ENCODE measurements at regions not wholly inside any gene's neighbourhood (a gene's known extent, or its start where the extent isn't known, plus 50 kb on each side); places are given as distances from the start of the nearest gene placed in this dataset.

- DNase-seq (ENCODE audit: insufficient read length, low spot score) (no peak), FAIRE-seq (no peak)
- no peak for TF ChIP-seq POLR2A (IDR thresholded peaks at IDR 0.05; ENCODE audit: low read depth, low read length)
Observed at GRCh38 chr16:55042556-55043432, 112.1 kb downstream of the IRX5 start.

DNA sequence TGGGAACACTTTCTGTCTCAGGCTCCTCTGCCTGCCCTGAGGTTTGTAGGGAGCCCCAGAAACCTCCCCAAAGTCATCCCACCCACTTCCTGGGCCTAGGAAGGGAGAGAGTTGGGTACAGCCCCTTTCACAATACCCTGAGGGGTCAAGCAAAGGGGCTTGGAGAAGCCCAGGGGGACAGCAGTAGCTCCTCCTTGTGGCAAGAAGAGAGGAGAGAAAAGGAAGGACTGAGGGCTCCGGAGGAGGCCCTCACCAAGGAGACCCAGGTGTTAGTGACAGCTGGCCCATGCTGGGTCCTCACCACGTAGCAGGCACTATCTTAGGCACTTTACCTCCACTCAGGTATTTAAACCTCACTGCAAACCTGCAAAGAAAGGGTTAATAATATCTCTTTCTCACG is 112.8 kb downstream of the IRX5 start:
- DNase-seq (ENCODE audit: insufficient read length, low spot score) (no peak), FAIRE-seq (no peak)
- TF ChIP-seq POLR2A (IDR thresholded peaks at IDR 0.05; ENCODE audit: low read depth, low read length), result no peak

DNA sequence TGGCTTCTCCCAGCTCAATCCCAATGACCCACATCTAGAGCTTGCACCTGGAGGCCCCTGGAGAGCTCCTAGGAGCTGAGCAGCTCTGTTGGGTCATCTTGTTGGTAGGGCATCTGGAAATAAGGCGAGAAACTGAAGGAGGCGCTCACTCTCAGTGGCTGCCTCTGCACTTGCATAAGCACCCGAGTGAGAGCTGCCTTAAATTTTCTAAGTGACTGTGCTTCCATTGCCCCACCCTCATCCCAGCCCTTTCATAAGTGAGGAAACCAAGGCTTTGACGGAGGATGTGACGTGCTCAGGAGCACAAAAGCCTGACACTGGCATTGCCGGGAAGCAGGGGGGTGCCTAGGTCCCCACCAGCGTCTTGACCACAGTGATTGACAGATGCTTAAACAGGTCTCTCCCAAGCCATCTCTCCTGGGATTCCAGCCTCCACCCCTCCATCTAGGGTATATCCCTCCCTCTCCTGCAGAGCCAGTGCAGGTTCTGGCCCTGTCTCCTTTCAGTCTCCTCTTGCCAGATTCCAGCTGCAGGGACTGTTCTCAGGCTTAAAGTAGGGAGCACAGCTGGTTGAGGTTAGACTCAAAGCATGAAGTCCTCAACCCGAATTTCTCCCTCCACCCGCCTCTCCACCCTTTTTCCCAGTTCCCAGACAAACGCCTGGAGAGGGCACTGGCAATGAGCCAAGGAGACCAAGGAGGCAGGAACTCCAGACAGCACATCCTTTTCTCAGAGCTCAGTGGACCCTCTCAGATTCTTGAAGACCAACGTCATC is 113.7 kb downstream of the IRX5 start:
- FAIRE-seq (no peak), DNase-seq (ENCODE audit: insufficient read length, low spot score) (no peak)
- no peak for TF ChIP-seq POLR2A (IDR thresholded peaks at IDR 0.05; ENCODE audit: low read depth, low read length)

DNA sequence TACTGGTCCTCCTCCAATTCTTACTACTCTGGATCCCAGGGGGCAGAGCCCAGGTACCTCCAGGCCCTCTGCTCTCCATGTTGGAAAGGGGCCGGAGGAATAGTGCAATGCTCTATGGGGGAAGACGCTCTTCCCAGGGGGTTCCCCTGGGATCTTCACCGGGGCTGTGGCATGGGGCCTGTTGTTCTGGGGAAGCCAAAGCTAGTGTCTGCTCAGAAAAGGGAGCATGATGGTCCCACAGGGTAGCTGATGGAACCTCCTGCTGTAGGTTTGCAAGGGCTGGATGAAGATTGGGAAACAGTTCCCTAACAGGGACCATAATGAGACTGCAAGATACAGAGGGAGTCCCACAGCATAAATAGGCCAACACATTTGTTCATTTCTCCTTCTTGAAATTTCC is 114.7 kb downstream of the IRX5 start:
- no peak for TF ChIP-seq POLR2A (IDR thresholded peaks at IDR 0.05; ENCODE audit: low read depth, low read length)
- FAIRE-seq, result no peak
- DNase-seq (ENCODE audit: insufficient read length, low spot score), result no peak

DNA sequence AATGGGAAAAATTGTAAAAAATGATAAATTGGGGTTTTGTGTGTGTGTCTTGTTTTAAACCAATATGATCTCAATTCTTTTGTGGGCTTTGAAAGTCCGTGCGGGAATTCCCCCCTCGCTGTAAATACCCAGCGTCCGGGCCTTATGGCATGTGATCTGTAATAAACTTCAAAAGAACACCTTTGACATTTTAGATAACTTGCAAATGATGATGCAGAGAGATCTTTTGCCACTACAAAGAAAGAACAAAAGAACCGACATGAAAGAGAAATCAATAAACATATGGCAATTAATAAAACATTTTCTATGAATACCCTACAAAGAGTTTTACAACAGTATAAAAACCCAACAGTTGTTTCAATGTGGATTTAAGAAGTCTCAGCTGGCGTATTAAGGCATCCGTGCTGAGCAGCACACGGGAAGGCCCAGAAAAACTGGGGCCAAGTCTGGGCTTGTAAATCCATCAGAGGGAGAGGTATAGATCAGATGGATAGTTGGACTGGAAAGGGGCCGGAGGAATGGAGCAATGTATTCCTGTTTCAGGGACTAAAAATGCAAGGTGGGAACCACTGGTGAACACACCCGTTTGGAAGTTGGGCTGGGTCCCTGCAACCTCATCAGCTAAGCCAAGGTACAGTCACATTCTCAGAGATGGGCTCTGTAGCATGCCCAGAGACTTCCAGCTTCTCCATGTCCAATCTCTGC is 115.2 kb downstream of the IRX5 start:
- FAIRE-seq (no peak), DNase-seq (ENCODE audit: insufficient read length, low spot score) (no peak)
- TF ChIP-seq POLR2A (IDR thresholded peaks at IDR 0.05; ENCODE audit: low read depth, low read length), result no peak

DNA sequence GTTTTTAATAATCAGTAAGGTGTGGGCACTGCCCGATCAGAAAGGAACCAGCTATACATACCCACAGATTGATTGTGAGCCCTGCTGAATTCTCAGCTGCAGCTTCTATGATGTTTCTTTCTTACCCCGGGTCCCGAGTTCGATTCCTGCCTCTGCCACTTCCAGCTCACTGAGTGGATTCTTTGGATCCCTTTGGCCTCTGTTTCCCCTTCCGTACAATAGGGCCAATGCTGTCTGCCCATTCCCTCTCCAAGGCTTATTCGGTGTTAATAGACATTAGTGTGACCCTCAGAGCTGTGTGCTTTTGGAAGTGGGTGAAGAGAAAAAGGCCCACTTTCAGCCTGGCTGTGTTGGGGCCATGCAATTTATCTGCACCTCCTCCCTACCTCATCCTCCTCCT is 115.8 kb downstream of the IRX5 start:
- no peak for DNase-seq (ENCODE audit: insufficient read length, low spot score)
- FAIRE-seq, result no peak
- no peak for TF ChIP-seq POLR2A (IDR thresholded peaks at IDR 0.05; ENCODE audit: low read depth, low read length)

GRCh38 chr16:55046916-55047315 is 116.3 kb downstream of the IRX5 start:
- TF ChIP-seq POLR2A (IDR thresholded peaks at IDR 0.05; ENCODE audit: low read depth, low read length), result no peak
- no peak for DNase-seq (ENCODE audit: insufficient read length, low spot score)
- no peak for FAIRE-seq

GRCh38 chr16:55047331-55047730 is 116.7 kb downstream of the IRX5 start:
- DNase-seq (ENCODE audit: insufficient read length, low spot score) (no peak), FAIRE-seq (no peak)
- no peak for TF ChIP-seq POLR2A (IDR thresholded peaks at IDR 0.05; ENCODE audit: low read depth, low read length)

- FAIRE-seq, result no peak
- DNase-seq (ENCODE audit: insufficient read length, low spot score), result no peak
- TF ChIP-seq POLR2A (IDR thresholded peaks at IDR 0.05; ENCODE audit: low read depth, low read length), result no peak
Observed at GRCh38 chr16:55047903-55048497, 117.3 kb downstream of the IRX5 start.

GRCh38 chr16:55048745-55049144 is 118.1 kb downstream of the IRX5 start:
- DNase-seq (ENCODE audit: insufficient read length, low spot score) (no peak), FAIRE-seq (no peak)
- TF ChIP-seq POLR2A (IDR thresholded peaks at IDR 0.05; ENCODE audit: low read depth, low read length), result no peak

DNA sequence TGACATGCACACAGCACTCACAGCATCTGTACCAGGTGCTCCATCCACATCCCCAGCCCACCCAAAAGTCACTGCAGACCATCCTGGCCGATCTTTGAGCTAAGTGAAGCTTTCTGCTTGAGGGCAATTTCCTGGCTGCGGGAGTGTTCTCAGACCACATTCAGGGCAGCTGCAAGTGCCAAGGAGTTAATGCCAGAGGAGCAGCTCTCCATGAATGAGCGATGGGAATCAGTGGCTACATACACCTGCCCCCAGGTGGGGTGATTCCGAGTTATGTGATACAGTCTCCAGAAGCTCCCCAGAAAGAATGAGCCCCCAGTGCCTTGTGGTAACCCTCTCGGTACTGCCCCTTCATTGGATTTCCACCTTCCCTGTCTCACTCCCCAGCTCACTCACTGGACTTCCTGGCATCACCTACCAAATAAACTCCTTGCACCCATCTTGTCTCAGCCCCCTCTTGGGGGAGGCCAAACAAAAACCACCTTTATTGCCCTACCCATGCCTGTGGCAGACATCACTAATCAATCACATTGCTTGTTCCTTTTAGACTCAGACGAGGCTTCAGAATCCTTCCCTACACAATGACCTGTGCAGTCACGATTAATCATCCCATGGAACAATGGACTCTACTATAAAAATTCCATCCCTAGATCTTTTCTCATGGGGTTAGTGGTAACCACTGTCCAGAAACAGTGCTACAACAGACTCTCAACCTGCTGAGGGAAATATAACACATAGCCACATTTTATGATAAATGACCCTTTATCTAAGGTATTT is 121.1 kb downstream of the IRX5 start:
- no peak for TF ChIP-seq POLR2A (IDR thresholded peaks at IDR 0.05; ENCODE audit: low read depth, low read length)
- DNase-seq (ENCODE audit: insufficient read length, low spot score), result no peak
- FAIRE-seq, result no peak

- no peak for DNase-seq (ENCODE audit: insufficient read length, low spot score)
- no peak for FAIRE-seq
- no peak for TF ChIP-seq POLR2A (IDR thresholded peaks at IDR 0.05; ENCODE audit: low read depth, low read length)
Observed at GRCh38 chr16:55052348-55052734, 121.7 kb downstream of the IRX5 start.

DNA sequence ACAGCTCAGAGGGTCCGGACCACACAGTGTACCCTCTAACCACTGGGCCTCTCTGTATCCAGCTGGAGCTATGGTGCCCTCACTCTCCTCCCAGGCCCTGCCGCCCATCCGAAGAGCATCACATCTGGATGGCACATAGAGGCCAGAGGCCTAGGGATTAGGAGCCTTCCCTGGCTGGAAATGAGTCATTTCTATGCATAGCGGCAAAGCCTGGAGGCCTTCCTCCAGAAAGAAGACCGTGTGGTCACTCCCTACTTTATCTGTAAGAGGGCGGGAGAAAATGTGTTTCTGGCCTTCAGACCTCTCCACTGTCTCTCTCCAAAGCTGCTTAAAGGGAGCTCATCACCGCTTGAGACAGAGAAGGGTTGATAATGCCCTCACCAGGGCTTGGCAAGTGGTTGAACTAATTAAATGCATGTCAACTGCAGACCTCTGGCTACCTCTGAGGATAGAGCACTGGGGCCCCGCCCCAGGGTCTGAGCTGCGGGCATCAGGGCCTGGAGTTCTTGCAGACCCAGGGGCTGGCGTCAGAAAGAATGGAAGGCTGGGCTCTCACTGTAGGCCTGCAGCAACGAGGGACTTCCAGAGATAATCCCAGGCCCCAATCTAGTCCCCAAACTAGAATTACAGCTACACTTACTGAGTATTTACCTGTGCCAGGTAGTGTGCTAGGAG is 122.2 kb downstream of the IRX5 start:
- DNase-seq (ENCODE audit: insufficient read length, low spot score), result no peak
- TF ChIP-seq POLR2A (IDR thresholded peaks at IDR 0.05; ENCODE audit: low read depth, low read length), result no peak
- FAIRE-seq, result no peak

All from H54 (cell line).